ENCODE measurements at regions not wholly inside any gene's neighbourhood (a gene's known extent, or its start where the extent isn't known, plus 50 kb on each side); places are given as distances from the start of the nearest gene placed in this dataset.
"Not testable (repeated sequence)": the region's sequence is repeated elsewhere in the genome, so short reads cannot be mapped to it uniquely, and the experiment has no call there.

DNA sequence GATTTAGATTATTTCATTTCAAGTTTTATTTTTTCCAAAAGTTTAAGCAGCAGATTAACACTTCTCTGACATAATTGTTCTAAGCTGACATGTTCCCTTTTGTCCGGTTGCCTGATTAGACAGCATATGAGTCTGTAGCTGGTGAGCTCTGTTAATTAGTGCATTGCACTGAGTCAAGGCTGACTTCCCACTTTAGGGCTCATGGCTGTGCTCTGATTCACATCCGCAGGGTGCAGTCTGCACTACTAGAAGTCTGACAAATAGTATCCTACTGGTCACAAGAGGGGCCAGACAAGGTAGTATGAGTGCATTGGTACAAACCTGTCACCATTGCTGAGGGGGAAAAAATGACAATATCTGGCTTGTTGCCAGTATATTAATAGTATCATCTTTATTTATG, 443.9 kb upstream of the ZNF804A start:
- no peak for DNase-seq

DNA sequence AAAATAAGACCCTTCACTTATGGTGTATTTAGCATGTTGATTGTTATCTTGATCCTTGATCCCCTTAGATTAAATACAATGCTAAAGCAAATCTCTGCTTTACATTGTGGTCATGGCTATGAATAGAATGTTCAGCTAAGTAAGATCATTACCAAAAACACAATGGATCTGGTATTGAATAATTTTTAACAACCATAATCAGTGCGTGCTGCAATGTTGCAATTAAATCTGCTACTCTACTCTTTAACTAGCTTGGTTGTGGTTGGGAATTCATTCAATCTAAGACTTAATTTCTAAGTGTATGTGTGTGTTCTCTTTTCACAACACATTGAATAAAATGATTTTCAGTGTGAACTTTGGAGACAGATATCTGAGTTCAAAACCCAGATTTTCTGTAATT, 442.5 kb upstream of the ZNF804A start:
- no peak for DNase-seq

DNA sequence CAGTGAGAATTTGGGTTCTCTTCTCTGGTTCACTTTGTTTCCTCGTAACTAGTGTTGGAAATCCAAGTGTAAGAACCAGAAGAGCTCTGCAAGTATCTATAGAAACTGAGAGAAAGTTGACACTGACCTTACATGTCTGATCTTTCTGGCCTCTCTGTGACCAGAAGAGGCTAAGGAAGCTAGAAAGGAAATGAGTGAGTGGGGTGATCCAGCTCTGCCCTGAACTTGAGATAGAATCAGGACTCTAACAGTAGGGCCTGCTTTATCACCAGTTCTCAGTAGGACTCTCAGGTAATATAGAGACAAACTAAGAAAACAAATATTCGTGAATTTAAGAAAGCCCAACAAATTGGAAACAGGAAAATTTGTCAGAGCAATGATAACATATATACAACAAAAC, 441.2 kb upstream of the ZNF804A start:
- DNase-seq, result no peak

DNA sequence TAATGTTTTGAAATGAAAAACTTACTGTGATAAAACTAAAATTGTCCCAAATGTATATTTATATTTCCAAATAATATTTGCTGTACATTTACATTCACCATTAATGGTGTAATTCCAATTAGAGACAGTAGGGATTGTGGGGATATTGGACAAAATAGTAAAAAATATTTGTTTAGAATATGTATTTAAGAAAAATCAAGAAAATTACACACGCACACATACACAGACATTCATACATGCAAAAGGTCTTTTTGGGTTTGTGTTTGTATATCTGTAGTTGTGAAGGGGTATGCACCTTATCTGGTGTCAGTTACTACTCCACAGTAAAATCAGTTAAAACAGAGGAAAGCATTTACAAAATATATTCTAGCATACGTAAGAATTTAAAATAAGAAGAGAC, 435.9 kb upstream of the ZNF804A start:
- DNase-seq, result no peak

- DNase-seq, result not testable (repeated sequence)
Observed at GRCh38 chr2:184168823-184169222, 429.5 kb upstream of the ZNF804A start.

- DNase-seq, result no peak
Observed at GRCh38 chr2:184169366-184169765, 429.0 kb upstream of the ZNF804A start.

DNA sequence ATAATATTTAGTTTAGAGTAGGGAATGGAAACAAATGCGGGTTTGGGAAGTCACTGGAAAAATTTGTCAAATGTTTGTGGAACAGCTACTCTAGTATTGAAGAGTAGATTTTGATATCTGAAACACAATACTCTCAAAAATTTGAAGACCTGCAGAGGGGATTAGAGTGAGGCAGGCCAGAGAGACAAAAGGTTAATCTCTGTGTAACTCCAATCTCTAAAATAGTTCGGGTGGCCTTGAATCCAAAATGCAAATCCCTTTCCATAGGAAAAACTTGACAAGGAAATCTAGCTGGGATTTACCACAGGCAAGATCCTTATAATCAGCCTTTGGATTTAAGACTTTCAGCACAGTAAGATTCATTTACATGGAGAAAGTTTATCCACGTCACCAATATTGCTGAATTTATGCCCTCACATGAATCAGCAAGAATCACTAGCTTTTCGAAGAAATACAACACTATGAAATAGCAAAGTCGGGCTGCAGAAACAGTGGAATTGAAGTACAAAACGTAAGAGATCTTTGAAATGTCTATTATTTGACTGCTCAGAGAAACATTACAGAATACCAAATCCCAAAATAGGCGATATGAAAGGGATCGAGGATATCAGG, 423.7 kb upstream of the ZNF804A start:
- DNase-seq, result no peak

GRCh38 chr2:184178229-184178628, 420.1 kb upstream of the ZNF804A start:
- no peak for DNase-seq

DNA sequence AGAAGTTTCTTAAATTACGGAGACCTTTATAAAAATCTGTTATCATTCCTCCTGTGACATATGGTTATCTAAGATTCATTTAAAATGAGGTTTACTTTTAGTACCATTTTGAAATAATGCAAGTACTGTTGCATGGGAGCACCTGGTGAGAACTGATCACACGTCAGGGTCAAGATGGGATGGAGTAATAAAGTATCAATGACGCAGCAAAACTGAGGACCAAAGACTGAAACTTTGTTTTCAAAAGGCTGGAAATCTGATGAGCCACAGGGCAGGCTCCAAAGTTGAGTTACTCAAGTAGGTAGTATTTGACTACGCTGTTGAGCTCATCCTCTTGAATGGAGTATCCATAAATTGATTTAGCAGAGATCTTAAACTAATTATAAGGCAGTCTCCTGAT, 411.9 kb upstream of the ZNF804A start:
- no peak for DNase-seq

DNA sequence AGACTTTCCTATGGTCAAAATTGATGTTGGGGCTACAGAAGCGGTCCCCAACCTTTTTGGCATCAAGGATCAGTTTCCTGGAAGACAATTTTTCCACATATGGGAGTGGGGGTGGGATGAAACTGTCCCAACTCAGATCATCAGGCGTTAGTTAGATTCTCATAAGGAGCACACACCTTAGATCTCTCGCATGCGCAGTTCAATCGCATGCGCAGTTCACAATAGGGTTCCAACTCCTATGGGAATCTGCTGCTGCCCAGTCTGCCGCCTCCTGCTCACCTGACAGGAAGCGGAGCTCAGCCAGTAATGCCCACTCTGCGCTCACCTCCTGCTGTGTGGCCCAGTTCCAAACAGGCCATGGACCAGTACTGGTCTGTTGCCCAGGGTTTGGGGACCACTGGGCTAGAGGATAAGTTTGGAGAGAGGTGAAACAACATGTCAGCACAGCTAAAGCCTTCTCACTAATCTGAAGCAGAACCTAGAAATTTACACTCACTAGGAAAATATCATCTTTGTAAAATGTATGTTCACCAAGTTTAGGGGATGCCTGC, 410.8 kb upstream of the ZNF804A start:
- DNase-seq, result no peak

GRCh38 chr2:184190725-184191124, 407.6 kb upstream of the ZNF804A start:
- DNase-seq, result no peak

DNA sequence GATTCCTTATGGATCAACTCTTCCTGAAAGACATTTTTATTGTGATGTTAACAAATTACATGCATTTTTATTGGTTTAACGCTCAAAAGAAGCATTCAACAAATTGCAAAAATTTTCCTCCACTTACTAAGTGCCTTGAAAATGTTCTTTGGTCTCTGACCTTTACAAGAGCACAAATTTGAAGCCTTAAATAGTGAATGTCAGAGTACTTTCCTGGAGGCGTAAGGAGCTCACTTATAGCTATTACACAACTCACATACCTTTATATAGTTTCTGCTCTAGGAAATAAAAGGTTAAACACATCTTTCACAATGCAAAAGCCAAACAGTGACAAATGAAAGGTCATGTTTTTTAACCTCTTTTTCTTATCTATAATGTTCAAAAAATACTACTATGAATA, 405.7 kb upstream of the ZNF804A start:
- no peak for DNase-seq

DNA sequence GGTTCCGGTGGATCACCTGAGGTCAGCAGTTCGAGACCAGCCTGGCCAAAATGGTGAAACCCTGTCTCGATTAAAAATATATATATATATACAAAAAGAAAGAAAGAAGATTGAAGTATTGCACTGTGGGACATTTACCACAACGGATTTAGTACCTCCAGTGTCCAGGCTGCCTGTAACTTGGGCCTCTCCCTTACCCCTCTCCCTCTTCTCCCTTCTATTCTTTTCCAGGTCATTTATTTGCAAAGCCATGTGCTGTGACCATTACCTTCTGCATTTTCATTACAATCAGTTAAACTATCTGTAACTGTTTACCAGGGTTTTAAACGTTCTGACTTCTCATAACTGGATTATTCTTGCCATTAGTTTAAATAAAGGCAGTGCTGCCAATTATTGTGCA, 400.9 kb upstream of the ZNF804A start:
- no peak for DNase-seq

DNA sequence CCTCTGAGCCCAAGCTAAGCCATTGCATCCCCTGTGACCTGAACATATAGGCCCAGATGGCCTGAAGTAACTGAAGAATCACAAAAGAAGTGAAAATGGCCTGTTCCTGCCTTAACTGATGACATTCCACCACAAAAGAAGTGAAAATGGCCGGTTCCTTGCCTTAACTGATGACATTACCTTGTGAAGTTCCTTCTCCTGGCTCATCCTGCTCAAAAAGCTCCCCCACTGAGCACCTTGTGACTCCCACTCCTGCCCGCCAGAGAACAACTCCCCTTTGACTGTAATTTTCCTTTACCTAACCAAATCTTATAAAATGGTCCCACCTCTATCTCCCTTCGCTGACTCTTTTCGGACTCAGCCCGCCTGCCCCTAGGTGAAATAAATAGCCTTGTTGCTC, 399.5 kb upstream of the ZNF804A start:
- not testable (repeated sequence) for DNase-seq

DNA sequence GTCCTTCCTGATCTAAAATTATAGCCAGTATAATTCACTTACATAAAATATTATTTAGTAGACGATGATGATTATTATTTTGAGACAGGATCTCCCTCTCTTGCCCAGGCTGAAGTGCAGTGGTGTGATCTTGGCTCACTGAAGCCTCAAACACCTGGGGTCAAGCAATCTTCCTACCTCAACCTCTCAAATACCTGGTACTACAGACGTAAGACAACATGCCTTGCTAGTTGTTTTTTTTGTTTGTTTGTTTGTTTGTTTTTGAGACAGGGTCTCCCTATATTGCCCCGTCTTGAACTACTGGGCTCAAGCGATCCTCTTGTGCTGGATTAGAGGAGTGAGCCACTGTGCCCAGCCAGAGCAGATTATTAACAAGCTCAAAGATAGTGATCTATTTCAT, 399.1 kb upstream of the ZNF804A start:
- no peak for DNase-seq

GRCh38 chr2:184201246-184201645, 397.1 kb upstream of the ZNF804A start:
- no peak for DNase-seq

- DNase-seq, result no peak
Observed at GRCh38 chr2:184203661-184204060, 394.7 kb upstream of the ZNF804A start.

- no peak for DNase-seq
Observed at GRCh38 chr2:184205048-184205596, 393.2 kb upstream of the ZNF804A start.

DNA sequence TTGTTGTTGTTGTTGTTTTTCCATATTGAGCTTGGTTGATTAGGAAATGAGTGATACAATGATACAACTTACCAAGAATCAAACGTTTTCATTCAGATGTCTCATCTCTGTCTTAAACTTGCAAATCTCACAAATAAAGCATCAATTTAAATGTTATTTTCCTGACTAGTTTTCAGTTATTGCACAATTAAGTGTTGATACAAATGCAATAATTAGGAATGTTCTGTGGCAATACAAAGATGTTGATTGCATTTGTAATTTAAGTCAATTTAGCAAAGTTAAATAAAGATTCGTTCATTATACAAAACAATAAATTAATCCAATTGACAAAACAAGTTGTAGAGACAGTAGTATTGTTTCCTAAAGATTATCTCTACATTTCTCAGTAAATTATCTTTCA, 392.3 kb upstream of the ZNF804A start:
- no peak for DNase-seq

DNA sequence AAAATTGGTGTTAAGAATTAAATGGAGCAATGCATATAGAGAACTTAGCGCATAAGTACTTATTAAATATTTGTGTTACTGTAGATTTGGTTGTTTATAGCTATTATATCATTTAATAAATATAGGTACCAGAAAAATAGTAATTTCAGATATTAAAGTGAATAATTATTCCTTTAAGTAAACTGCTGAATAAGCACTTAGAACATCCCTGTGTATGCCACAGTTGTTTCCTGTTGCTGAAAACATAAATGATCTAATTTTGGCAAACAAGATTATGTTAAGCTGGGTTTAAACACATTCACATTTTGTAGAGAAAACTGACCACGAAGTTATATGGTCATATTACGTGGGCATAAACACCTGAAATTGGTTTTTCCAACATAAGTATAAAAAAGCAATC, 388.0 kb upstream of the ZNF804A start:
- DNase-seq, result no peak

DNA sequence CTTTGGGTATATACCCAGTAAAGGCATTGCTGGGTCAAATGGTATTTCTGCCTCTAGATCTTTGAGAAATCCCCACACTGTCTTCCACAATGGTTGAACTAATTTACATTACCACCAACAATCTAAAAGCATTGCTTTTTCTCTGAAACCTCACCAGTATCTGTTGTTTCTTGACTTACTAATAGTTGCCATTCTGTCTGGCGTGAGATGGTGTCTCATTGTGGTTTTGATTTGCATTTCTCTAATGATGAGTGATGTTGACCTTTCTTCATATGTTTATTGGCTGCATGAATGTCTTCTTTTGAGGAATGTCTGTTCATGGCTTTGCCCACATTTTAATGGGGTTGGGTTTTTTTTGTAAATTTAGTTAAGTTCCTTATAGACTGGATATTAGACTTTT, 382.6 kb upstream of the ZNF804A start:
- no peak for DNase-seq

DNA sequence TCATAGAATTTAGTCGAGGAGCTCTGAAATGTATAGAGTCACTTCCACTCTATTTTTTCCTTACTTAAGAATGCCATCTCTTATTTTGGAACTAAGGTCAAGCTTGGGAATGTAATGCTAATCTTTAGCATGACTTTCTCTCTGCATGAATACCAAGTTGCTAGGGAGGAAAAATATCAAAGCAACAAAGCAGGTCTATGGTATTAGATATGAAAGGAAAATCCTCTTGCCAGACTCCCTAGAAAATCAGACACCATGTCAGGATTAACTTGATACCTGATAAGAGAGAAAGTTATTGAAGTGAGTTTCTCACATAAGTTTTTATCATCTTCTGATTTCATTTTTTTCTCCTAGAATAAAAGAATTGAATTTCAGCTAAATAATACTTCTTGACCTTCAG, 341.7 kb upstream of the ZNF804A start:
- no peak for DNase-seq

DNA sequence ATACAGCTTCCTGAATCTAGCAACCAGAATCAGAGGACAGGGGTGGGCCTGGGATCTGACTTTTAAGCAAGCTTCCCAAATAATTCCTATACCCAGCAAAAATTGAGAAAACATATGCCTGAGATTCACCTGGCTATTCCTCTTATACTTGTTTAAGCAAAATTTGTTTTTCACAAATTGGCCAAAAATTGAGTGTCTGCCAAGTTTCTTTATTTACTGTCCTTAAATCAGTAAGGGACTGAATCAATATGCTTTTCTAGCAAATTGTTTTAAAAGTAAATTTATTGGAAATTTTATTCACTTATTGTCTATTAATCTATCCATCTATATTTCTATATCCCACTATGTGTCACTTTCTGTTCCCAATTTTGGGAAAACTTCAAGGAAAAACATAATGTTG, 337.0 kb upstream of the ZNF804A start:
- DNase-seq, result no peak

DNA sequence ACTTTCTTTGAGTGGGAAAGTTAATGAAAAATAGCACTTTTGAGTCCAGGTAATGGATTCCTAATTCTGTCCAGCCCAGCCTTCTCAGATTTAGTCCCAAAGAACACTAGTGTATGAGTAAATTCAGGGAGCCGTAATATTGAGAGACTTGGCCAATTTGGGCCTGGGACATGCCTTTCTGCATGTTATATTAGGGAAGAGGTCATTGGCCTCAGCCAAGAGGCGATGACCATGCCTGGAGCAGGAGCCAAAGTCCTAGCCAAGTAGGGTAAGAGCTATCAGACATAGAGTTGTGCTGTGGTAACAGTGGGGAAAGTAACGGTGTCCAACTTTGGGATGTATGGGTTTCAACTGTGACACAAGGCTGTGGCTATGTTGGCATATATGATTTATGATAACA, 336.5 kb upstream of the ZNF804A start:
- no peak for DNase-seq

GRCh38 chr2:184268900-184269477, 329.3 kb upstream of the ZNF804A start:
- no peak for DNase-seq
